ENCODE measurements at regions not wholly inside any gene's neighbourhood (a gene's known extent, or its start where the extent isn't known, plus 50 kb on each side); places are given as distances from the start of the nearest gene placed in this dataset.

DNA sequence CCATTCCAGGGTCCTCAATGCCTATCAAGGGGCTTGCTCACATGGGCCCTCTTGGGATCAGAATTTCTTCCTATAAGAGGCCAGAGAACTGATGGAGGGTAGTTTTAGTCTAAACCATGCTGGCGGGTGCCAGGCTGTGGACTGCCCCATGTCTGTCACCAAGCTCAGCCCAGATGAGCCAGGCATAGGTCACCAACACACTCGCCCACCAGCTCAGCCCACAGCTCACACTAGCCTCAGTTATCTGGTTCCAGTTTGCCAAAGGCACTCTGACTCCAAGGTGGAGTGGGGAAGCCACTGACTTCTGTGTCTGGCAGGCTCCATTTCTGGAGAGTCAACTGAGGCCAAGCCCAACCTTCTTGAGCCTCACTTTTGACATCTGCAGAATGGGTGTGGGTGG is 50.7 kb upstream of the INSYN1 start:
- no peak for DNase-seq

DNA sequence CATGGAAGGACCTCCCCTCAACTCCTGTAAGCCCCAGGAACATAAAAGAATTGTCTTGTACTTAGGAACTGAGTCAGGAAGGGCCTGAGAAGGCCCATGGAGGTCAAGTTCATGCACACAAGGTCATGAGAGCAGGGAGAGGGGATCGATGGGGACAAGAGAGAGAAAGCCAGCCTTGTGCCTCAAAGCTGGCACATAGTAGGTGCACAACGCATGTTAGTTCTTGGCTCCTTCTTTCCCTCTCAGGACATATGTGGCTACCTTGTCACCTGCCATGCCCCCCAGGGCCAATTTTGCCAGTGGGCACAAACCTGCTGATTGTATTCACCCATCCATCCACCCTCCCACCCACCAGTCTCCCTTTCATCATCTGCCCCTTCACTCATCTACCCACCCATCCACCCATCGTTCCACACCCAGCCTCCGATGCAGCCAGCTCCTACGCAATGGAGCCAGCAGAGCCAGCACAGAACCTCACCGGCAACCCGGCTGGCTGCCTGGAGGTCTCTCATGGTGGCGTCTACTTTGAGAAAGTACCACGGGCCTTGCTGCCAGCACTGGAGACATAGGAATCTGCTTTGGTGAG is 52.4 kb upstream of the INSYN1 start:
- DNase-seq: no peak

DNA sequence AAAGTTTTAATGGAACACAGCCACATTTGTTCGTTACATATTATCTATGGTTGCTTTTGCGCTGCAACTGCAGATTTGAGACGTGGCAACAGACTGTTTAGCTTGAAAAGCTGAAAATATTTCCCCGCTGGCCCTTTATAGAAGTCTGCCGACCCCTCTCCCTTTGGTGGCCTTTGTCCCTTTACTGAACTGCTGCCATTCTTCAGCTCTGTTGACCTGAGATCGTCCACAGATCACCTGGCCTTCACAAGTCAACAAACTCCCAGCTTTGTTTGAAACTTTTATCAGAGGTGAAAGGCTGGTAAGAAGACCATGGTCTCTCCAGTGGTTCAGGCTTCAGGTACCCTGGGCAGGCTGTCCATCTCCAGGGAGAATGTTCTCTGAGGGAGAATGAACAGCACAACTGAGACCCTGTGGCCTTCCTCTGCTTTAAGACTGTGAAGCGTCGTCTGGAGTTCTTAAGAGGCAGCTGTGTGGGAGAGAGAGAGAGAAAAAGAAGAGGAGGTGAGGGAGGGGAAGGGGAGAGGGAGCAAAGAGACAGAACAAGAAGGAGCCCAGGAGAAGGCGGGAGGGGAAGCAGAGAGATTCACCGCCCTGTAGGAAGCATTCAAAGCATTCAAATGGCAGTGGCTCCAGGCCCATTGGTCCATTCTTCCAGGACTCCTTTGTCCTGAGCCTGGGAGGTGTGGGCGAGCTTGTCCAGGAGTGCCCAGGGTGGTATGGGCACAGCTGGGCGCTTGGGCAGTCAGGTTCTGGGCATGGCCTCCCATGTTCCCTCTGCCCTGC is 53.7 kb upstream of the INSYN1 start:
- no peak for DNase-seq

DNA sequence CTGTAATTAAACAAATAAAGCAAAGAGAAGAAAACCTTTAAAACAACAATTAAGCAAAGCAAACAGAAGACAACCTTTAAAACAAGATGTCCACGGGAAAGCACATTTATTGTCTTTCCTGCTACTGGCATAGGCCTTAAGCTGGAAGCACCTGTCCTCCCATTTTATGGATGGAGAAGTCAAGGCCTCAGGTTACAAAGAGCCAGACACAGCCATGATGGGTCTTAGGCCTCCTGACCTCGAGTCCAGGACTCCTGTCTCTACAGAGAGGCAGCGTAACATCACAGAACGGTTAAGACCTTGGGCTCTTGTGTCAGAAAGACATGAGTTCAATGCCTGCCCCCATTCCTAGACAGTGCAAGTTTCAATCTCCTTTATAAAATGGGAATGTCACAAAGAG is 54.7 kb upstream of the INSYN1 start:
- DNase-seq: no peak

DNA sequence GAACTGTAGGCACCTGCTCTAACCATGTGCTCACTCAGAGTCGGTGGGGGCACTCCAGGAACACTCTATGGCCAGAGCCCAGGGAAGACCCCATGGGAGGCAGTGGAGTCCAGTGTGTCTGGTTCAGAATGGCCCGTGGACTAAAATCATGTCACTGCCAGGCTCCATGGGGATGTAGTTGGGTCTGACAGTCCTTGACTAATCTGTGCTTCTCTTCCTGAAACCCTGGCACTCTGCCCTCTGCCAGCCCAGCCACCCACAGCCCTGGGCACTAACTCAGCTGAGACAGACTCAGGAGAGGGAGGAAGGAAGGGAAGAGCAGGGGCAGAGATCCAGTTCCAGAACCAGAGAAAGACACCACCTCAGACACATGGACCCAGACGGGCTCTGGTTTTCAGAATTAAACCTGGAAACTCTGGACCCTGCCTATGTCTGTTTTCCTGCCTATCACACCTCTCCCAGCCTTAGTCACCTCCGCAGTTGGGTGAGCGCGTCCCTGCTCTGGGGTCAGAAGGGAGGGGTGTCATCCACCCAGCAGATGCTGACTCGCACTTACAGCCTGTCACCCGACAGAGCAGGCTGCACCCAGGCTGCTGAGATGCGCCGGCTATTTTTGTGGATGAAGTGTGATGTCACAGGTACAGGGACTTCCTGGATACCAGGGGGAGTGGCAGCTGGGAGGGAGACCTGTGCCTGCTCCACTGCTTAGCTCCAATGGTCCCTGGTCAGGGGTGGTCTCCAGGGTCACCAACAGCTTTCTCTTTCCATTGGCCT is 56.8 kb upstream of the INSYN1 start:
- DNase-seq: peak; percentile 67

DNA sequence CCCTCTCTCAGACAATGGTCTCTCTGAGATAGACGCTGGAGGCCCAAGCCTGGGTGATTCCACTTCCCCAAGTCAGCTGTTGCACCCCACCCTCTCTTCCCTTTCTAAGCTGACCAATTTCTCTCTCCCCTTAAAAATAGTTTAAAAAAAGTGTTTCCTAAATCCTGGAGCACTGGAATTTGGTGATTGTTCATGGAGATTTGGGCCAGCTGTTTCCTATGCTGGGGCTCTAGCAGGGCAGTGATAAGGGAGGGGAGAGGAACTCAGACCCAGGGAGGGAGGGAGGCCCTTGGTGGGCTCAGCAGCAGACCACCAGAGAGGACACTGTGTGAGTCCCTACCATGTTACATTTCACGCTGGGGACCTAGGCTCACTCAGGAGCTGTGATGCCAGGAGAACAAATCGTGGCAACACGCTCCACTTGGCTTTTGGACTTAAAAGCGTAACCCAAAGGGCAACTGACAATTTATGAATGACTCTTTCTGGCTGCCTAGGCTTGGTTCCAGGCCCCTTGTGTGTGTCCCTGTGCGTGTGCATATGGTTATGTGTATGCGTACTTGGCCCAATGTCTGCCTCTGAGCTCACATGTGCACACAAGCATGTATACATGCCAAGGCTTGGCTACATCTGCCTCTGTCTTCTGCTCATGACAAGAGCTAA is 59.8 kb upstream of the INSYN1 start:
- DNase-seq: no peak

DNA sequence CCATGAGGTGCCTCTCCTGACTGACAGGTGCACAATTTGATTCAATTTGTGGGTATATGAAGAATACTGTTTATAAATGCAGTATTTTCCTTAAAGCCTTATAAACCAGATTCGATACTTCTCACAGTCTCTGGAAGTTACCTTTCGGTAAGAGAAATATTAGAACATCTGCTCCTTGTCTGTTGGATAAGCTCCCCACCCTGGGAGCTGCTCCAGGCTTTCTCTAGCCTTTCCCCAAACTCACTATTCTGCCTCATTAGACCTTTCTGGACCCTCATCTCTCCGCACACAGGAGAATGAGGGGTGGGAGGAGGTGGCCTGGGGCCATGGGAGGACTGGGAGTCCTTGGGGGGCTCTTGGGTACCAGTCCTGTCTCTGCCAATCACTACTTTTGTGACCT is 59.8 kb upstream of the TBC1D21 start:
- DNase-seq: no peak

DNA sequence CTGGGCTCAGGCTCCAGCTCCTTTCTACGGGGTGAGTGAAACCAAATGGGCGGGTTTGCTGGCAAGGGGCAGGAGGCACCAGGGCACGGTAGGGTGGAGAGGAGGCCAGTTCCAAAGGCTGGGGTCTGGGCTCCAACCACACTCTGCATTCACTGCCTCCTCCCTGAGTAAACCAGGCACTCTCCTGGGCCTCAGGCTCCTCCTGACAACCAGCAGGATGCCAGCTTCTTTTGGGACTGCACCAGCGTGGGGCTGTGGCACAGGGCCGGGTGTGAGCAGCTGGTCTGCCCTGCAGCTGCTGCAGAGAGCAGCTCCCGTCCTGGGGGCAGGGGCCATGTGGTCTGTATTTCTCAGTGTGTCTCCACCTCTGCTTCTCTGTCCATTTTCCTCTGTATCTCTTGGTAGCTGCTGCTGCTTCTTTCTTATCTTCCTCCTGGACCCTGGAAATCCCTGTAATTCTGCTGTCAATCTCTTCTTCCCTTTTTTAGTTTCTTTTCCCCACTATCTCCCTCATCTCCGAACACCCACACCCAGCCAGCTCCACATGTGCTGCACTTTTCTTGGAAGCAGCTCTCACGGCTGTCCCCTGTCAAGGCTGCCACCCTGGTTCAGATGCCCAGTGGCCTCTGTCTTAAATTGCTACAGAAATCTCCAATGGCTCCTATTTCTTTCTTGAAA is 54.9 kb upstream of the TBC1D21 start:
- no peak for DNase-seq

DNA sequence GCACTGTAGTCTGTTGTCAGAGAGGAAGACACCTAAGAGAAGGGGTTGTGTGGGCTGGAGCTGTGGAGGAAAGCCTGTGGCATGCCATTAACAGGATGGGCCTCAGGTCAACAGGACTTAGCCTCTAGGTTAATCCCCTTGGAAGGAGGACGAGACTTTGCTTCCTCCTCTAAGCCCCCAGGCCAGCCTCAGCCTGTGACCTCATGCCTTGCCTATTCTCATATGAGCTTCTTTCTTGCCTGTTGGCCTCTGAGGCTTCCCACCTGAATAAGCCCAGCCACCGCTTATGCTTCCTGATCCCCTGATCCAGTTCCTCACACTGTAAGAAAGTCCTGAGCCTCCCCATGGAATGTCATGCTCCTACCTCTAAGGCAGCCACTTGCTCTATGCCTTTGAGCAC is 52.2 kb upstream of the TBC1D21 start:
- no peak for DNase-seq

DNA sequence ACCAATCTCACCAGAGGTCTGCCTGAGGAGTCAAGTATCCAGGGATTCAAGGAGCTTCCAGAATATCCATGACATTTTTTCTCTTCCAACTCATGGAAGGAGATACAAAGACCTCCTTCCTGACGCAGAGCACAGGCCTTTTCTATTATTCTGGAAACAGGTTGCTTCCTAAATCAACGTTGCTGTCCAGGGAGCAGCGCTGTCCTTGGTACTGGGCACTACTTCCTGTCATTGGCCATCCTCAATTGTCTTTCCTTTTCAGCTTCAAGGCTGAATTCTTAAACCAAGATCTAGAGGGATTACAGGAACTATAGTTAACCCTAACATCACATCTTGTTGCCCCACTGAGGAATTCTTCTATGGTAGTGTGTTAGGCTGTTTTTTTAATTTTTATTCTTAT is 50.4 kb upstream of the TBC1D21 start:
- no peak for DNase-seq

All from DMS153 (cell line).